Lower lobe of right lung (tissue), 2 donors: ENCODE measurements at regions not wholly inside any gene's neighbourhood (a gene's known extent, or its start where the extent isn't known, plus 50 kb on each side); places are given as distances from the start of the nearest gene placed in this dataset.

Source experiments
- ATAC-seq, 2 donors: fragments of 200-7000 bp; cut with Tn5 transposase; one replicate each; pipeline ENCODE4 v1.9.1; 2020 to 2022; ENCODE audit warnings: mild to moderate bottlenecking in 2 of 2, moderate library complexity in 2 of 2
- DNase-seq: peaks from one replicate; pipeline ENCODE4 v3.0.0-alpha.2; 2020
- H3K27ac ChIP-seq: fragments of 200-600 bp; one replicate; pipeline ENCODE4 v1.8.0; 2022
- H3K27me3 ChIP-seq: fragments of 200-600 bp; one replicate; pipeline ENCODE4 v1.8.0; 2022; ENCODE audit warnings: low read depth
- H3K36me3 ChIP-seq: fragments of 200-600 bp; one replicate; pipeline ENCODE4 v1.8.0; 2022; ENCODE audit warnings: mild to moderate bottlenecking
- H3K4me1 ChIP-seq: fragments of 200-600 bp; one replicate; pipeline ENCODE4 v1.8.0; 2022
- H3K4me3 ChIP-seq: fragments of 200-600 bp; one replicate; pipeline ENCODE4 v1.8.0; 2022; ENCODE audit warnings: mild to moderate bottlenecking
- H3K9me3 ChIP-seq: fragments of 200-600 bp; one replicate; pipeline ENCODE4 v1.8.0; 2022
- CTCF ChIP-seq: fragments of 200-600 bp; IDR thresholded peaks from one replicate; pipeline ENCODE4 v1.8.0; 2022; ENCODE audit warnings: antibody characterized with exemption, mild to moderate bottlenecking
- intact Hi-C: fragments of 100-400 bp; cut with DNase I; formaldehyde crosslinking; loops from one replicate; pipeline ENCODE4 v1.11.0; 2022
- donor health status: DM: no; HTN: yes; CAD: no; lungs with severe emphysema.

GRCh38 chr17:68143425-68143824 lies 104.4 kb upstream of the AMZ2 start:
- Histone ChIP-seq H3K4me3 (no peak overlapping the region), H3K27ac (no peak overlapping the region)
- ATAC-seq, result no peak

GRCh38 chr17:68145088-68145487 lies 102.8 kb upstream of the AMZ2 start:
- no peak for DNase-seq
- no peak for ATAC-seq
- Histone ChIP-seq H3K36me3 (no peaks in the 10 kb centered on the region), H3K4me3 (no peak overlapping the region), H3K9me3 (no peaks in the 10 kb centered on the region), H3K27ac (no peak overlapping the region), H3K4me1 (no peaks in the 10 kb centered on the region), H3K27me3 (no peaks in the 10 kb centered on the region)
- no peak for TF ChIP-seq CTCF
- intact Hi-C loops, result no loop called here

More at GRCh38 chr17:68143425-68143824, 104.4 kb upstream of the AMZ2 start:
- no peaks in the 10 kb centered on the region for H3K27me3 ChIP-seq
- TF ChIP-seq CTCF, result no peak
- no peaks in the 10 kb centered on the region for H3K4me1 ChIP-seq
- H3K9me3 ChIP-seq, result no peaks in the 10 kb centered on the region
- no peak for DNase-seq
- intact Hi-C loops, result no loop called here
- no peaks in the 10 kb centered on the region for H3K36me3 ChIP-seq

GRCh38 chr17:68148936-68149335 lies 98.9 kb upstream of the AMZ2 start:
- no peak for DNase-seq
- no peaks in the 10 kb centered on the region for H3K4me1 ChIP-seq
- intact Hi-C loops, result no loop called here
- H3K9me3 ChIP-seq, result no peaks in the 10 kb centered on the region
- no peaks in the 10 kb centered on the region for H3K36me3 ChIP-seq
- H3K4me3 ChIP-seq, result no peak overlapping the region
- TF ChIP-seq CTCF, result no peak
- no peak overlapping the region for H3K27ac ChIP-seq
- no peak for ATAC-seq
- H3K27me3 ChIP-seq, result no peaks in the 10 kb centered on the region

- intact Hi-C loops, result no loop called here
- TF ChIP-seq CTCF, result no peak
- no peaks in the 10 kb centered on the region for H3K36me3 ChIP-seq
- no peak overlapping the region for H3K4me3 ChIP-seq
- no peaks in the 10 kb centered on the region for H3K9me3 ChIP-seq
- no peaks in the 10 kb centered on the region for H3K27me3 ChIP-seq
- ATAC-seq (no peak), DNase-seq (no peak)
- H3K4me1 ChIP-seq, result no peaks in the 10 kb centered on the region
- no peak overlapping the region for H3K27ac ChIP-seq
Measured at GRCh38 chr17:68152161-68152571, 95.7 kb upstream of the AMZ2 start.

- Histone ChIP-seq H3K36me3 (no peaks in the 10 kb centered on the region), H3K4me3 (no peak overlapping the region), H3K27ac (no peak overlapping the region), H3K27me3 (no peaks in the 10 kb centered on the region), H3K9me3 (no peaks in the 10 kb centered on the region), H3K4me1 (no peaks in the 10 kb centered on the region)
- intact Hi-C loops, result no loop called here
- ATAC-seq (no peak), DNase-seq (no peak)
- no peak for TF ChIP-seq CTCF
Measured at GRCh38 chr17:68155692-68156091, 92.2 kb upstream of the AMZ2 start.
